Stimulated activated CD8-positive, alpha-beta memory T cell treated with anti-CD3 and anti-CD28 coated beads, Interleukin-15, amount 100 ng/mL, for 48 hours (primary cell): ENCODE measurements at regions not wholly inside any gene's neighbourhood (a gene's known extent, or its start where the extent isn't known, plus 50 kb on each side); places are given as distances from the start of the nearest gene placed in this dataset.

Experiments used
- DNase-seq, 2 donors: peaks; one replicate each; pipeline ENCODE4 v3.0.0-alpha.2; 2020; ENCODE audit warnings: low read depth in 2 of 2

- no peak for DNase-seq
Measured at GRCh38 chr21:31500071-31500470, 156.0 kb upstream of the TIAM1 start.

DNA sequence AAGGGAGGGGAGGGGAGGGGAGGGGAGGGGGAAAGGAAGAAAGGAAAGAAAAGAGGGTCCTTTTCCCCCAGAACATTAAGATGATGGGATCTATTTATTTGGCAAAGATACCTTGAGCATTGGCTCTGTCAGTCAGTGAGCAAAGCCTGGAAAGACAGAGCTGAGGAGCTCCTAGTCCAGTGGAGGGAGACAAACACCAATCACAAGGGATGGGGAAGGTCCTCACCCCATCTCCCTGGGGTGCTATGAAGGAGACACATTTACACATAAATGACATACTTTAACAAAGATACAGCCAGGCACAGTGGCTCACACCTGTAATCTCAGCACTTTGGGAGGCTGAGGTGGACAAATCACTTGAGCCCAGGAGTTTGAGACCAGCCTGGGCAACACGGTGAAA, 154.9 kb upstream of the TIAM1 start:
- DNase-seq, result no peak

- DNase-seq, result no peak
Measured at GRCh38 chr21:31497914-31498313, 153.9 kb upstream of the TIAM1 start.

- DNase-seq, result no peak
Measured at GRCh38 chr21:31493350-31493880, 149.4 kb upstream of the TIAM1 start.

DNA sequence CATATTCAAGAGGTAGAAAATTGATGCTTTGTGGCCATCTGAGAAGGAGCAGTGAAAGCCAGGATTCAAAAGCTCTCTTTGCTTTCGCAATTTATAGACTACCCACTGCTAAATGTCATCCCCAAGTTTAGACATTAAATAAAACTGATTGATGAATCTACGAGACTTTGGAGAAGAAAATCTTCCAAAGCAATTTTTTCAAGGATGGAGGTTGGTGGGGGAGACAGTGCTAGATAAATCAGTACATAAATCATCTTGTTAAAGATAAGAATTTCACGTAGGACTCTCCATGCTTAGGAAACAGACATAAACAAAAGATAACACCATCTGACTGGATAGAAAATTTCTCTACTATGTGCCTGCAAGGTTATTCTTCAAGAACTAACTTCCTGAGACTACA, 147.6 kb upstream of the TIAM1 start:
- no peak for DNase-seq

- DNase-seq, result no peak
Measured at GRCh38 chr21:31490443-31490842, 146.4 kb upstream of the TIAM1 start.

DNA sequence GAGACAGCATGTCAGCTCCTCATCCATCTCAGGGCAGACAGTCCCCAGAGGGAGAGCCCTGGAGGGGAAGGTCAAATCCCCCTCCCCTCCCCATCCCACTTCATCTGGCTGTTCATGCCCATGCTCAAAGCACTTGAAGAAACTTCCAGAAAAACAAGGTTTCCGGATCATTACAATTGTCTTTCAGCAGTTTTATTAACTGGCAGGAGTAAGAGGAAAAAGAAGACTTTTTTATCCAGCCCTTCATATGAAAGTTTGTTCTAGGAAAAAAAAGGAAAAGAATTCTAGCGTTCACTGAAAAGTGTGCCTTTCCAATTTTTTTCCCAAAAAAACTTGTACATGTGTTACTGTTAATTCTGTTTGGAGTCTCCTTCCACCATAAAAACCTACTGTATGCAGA, 145.7 kb upstream of the TIAM1 start:
- DNase-seq, result no peak

- no peak for DNase-seq
Measured at GRCh38 chr21:31489014-31489413, 145.0 kb upstream of the TIAM1 start.

GRCh38 chr21:31484219-31484618, 140.2 kb upstream of the TIAM1 start:
- DNase-seq, result no peak

GRCh38 chr21:31483146-31483545, 139.1 kb upstream of the TIAM1 start:
- DNase-seq, result no peak

DNA sequence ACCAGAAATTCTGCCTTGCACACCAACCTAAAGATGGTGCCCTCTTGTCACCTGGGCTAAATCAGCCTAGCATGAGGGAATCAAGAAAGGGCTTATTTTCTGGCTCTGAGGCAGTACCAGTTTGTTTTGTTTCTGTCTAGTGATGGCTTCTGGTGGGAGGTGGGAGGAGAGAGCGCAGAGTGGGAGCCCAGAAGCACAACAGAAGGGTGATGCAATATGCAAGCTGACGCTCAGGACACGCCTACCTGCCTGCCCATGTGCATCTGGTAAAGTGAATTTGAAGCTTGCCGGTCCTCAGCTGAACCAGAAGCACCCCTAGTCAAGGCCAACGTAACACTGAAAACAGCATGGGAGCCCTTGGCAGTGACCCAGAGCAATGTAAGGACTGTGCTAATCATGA, 138.4 kb upstream of the TIAM1 start:
- DNase-seq, result no peak

GRCh38 chr21:31480228-31480627, 136.2 kb upstream of the TIAM1 start:
- DNase-seq, result no peak

DNA sequence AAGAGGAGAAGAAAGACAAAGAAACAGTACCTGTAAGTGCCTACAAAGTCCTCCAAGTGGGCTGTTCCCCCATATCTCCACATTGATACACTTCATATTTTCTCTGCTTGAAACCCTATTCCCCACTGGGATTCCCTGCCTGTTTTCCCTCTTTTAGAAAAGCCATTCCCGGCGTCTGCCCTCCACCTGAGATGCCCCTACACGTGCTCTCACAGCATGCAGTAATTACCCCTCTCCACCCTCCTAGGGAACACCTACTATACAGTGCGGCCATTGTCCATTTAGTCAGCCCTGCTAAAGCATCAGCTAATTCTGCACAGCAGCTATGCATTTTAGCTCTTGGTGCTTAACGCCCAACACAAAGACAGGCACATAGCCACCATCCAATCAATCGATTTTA, 135.7 kb upstream of the TIAM1 start:
- DNase-seq, result no peak

- DNase-seq, result no peak
Measured at GRCh38 chr21:31479222-31479621, 135.2 kb upstream of the TIAM1 start.

GRCh38 chr21:31476263-31477022, 132.4 kb upstream of the TIAM1 start:
- no peak for DNase-seq

DNA sequence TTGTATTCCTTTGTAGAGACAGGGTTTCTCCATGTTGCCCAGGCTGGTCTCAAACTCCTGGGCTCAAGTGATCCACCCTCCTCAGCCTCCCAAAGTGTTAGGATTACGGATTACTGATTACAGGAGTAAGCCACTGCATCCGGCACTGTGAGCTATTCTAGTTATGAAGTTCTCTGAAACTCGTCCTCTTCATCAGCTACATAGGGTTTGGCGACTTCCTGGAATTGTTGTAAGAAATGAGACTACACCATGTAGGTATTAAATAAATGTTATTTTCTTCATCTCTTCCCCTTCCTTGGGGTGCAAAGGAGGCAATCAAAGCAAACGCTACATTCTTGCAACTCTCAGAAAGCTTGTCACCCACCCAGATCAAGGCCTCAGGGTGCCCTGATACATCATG, 131.2 kb upstream of the TIAM1 start:
- no peak for DNase-seq

DNA sequence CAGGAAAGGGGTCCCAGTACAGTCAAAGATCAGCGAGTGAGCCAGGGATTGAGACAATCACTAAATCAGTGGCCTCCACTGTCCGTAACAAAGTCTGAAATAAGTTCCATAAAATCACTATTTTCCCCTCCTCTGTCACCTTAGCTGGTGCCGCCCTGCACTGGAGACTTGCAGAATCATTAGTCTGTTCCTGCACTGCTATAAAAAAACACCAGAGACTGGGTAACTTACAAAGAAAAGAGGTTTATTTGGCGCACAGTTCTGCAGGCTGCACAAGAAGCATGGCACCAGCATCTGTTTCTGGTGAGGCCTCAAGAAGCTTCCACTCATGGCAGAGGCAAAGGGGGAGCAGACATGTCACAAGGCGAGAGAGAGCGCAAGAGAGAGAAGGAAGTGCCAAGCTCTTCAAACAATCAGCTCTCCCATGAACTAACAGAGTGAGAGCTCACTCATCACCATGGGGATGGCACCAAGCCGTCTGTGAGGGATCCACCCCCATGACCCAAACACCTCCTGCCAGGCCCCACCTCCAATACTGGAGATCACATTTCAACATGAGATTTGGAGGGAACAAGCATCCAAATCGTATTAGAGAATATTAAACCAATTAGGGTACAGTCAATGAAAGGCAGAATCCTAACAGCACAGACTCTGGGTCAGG, 129.8 kb upstream of the TIAM1 start:
- DNase-seq, result no peak

- no peak for DNase-seq
Measured at GRCh38 chr21:31471865-31472264, 127.8 kb upstream of the TIAM1 start.

DNA sequence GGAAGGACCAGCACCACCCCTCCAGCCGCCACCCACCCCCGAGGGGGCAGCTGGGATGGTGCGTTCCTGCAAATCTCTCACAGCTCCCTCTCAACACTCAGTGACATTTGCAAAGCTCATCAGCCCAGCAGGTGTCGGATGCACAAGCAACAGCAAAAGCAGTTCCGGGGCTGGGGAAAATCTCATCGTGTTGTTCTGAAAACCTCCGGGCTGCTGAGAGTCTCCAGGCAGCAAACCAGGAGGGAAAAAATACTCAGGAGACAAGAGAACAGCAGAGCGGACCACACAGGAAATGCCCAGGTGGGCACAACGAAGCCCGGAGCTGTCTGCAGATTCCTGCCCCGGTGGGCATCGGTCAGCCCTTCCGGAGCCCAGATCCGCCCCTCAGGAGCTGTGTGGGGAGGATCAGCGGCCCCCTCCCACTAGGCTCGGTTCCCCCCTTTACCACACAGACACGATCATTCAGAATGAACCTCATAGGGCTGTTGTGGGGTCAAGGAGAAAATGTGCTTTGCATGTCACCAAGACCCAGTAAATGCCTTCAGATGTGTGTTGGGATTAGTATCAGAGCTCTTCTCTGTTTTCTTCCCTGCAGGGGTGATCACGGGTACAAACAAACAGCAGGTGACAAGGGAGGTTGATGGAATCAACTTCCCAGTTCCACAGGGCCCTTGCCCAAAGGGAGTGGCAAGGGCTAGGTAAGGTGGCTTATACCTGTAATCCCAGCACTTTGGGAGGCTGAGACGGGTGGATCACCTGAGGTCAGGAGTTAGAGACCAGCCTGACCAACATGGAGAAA, 127.0 kb upstream of the TIAM1 start:
- no peak for DNase-seq

DNA sequence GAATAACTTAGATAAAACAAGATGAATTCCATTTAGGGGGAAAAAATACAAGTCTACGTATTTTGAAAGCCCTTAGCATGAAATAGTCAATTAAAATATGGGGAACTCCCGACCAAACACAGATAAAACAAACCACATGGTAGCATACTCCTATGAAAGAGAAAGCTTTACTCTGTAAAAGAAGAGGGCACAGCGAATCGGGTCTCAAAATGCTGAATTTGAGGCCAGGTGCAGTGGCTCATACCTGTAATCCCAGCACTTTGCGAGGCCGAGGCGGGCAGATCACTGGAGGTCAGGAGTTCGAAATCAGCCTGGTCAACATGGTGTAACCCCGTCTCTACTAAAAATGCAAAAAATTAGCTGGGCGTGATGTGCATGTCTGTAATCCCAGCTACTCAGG, 116.9 kb upstream of the TIAM1 start:
- DNase-seq, result no peak

DNA sequence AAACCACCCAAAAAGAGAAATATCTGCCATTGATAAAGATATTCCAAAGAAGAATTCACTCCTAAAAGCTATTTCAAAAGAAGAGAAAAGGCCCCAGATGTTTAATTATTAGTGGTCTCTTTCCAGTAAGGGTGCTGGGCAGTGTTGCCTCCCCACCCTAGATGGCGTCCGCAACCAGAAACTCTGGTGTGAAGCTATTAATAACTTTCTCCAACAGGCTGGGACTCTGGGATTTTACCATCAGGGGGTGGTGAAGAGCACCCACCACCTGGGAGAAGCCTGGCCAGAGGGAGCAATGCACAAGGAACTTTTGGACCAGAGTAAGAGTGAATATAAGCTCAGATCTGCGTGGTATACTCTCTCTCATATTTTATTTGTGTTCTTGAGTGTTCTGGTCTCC, 115.4 kb upstream of the TIAM1 start:
- DNase-seq, result no peak

DNA sequence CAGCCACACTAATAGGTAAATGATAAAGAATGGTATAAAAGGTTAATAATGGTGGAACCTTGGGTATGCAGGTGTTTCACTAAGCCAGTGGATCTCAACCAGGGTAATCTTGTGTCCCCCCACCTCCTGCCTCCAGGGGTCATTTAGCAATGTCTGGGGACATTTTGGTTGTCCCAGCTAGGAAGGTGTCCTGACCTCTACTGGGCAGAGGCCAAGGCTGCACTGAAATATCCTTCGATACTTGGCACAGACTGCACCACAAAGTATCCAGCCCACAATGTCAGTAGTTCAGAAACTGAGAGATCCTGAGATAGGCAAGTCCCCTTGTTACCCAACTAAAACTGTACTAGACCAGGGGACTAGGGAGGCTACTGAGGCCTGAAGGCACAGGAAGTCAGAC, 113.6 kb upstream of the TIAM1 start:
- no peak for DNase-seq

- DNase-seq, result no peak
Measured at GRCh38 chr21:31456201-31456600, 112.1 kb upstream of the TIAM1 start.
